DMS53 (cell line): ENCODE measurements at regions not wholly inside any gene's neighbourhood (a gene's known extent, or its start where the extent isn't known, plus 50 kb on each side); places are given as distances from the start of the nearest gene placed in this dataset.

Experiments
- DNase-seq: peaks from one replicate; lab custom pipeline; 2025; lab: John Stamatoyannopoulos, UW

DNA sequence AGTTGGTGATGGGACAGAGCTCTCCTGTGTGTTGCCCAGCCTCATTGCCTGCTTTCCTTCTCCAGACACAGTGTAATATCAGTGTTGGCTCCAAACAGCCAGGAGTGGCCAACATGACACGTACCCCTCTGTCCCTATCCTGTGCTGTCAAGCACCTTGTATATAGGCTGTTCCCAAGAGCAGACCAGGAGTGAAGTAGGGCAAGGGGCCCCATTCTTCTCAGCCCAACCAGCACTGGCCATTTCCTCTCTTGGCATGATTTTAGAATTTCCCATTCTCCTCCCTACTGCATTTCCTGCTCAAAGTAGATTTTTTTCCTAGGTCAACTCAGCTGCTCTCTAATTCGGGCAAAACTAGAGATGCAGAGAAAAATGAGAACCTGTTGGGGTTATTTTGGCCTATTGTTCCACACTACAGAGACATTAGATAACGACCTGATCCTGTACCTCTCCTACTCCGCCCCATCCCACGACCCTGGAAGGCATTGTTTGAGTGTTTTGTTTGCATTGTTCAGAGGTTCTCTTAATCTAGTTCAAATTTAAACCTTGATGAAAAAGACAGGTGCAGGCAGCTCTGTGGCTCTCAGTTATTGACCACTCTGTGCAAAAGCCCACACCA is 95.6 kb downstream of the RASSF10 start:
- DNase-seq, result peak; percentile 67

DNA sequence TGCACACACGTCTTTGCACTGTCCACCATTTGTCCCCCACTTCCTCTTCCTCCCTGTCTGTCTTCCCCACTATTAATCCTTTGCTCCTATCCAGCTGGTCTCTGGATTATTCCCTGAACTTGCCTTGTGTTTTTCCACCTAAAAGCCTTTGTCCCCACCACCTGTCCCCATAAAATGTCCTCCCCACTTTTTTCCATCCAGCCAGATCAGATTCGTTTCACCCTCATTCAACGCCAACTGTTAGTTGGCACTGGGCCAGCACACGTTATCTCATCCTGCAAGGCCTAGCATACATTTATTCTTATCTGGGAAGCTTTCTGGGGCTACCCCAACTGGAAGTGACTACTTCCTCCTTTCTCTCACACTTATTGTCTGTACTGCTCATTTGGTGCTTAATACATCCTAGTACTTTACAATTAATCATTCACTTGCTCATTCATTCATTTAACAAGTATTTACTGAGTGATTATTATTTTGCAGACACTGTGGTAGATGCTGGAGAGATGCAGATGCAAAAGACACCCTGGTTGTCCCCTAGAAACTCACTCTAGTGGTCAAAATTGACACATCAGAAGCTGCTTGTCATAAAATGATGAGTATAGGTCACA is 96.2 kb downstream of the RASSF10 start:
- peak; percentile 75 for DNase-seq

- no peak for DNase-seq
Observed at GRCh38 chr11:13107544-13108044, 98.5 kb downstream of the RASSF10 start.

- DNase-seq, result no peak
Observed at GRCh38 chr11:13108416-13108815, 99.3 kb downstream of the RASSF10 start.

DNA sequence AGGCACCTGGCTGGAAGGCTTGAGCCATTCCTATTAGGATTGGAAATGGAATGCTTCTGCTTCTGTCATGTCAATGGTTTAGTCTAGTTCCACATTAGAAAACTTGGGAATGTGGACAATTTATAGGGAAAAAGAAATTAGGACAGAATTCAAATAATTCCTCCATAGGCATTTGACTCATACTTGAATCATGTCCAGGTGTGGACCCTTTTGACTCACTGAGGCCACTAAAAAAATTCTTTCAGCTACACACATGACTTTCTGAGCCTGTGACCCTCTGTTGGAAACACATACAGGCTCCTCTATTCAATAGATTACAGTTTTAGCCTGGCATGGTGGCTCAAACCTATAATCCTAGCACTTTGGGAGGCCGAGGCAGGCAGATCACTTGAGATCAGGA is 100.5 kb downstream of the RASSF10 start:
- no peak for DNase-seq

- DNase-seq, result no peak
Observed at GRCh38 chr11:13110145-13110544, 101.0 kb downstream of the RASSF10 start.

DNA sequence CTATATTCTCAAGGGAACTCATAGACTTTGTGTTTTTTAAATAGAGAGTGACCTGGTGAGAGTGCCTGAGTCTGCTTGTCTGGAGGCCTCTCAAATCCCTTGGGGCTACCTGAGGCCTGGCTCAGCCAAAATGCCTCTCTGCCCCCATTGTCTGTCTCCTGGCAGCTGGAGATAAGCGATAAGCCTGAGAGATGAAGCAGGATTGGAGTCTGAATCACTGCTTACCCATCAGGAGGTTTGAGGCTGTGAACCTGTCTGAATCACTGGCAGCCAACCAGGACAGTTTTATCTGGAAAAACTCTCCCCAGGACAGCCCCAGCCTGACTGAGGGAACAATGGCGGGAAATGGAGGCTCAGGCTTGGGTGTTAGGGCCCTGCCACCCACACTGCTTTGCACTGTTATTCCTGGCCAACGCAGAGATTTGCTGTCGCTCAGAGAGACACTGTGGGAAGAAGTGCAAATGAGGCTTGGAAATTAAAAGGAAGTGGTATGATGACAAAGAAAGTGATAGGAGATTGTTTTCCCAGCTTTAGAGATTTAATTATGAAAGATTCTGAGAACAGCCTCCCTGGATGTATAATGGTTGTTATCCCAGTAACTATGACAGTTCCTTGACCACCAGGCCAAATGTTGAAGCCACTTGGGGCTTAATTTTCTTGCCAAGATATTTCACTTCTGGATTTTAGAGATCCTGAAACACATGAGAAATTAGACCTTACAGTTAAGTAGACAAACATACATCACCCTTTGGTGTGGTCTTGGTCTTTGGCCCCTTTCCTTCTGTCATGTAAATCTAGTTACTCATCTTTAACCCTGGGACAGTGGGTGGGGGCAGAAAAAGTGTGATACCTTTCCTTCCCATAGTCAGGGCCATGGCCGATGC is 102.1 kb downstream of the RASSF10 start:
- no peak for DNase-seq

DNA sequence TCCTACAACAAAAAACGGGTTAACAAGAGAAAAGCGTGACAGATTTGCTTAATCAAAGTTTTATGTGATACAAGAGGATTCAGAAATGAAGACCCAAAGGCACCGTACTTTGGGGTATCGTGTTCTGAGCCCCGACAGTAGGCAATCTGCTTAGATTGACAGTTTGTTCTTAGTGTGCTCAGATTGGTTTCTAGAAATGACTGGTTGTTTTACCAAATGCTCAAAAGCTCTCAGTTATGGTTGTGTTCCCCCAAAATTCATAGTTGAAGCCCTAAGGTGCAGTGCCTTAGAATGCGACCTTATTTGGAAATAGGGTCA is 102.7 kb downstream of the RASSF10 start:
- no peak for DNase-seq

DNA sequence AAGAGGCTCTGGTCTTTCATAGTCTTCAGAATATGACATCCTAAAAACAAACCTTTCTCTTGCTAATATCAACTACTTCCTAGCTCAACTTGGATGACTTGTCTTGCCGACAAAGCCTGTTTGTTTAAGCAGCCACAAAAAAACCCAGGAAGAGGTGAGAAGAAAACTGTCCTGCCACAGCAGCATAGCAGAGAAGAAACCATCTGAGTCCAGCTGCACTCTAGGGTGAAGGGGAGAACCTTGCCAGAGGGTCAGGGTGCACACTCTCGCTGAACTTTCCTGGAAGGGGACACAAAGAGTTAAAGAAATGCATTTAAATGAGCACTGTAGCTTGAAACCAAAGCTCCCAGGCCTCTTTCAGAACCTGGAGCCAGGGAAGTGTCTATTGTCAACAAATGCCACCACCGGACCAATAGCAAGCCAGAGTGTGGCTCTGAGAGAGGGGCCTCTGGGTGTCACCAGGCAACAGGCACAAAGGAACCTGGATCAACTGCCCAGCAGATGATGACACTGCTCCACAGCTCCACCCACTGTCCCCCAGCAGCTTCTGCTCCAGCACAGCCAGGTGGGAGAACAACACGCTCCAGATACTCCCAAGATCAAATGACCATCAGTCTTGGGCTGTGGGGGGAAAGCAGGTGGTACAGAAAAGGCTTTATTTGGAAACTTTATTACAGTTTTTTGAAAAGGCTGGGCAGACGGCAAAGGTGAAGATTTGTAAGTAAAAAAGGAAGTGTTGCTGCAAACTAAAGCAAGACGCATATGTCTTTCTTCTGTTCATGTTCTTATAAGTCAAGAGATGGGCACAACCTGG is 105.7 kb downstream of the RASSF10 start:
- DNase-seq, result peak; percentile 99

GRCh38 chr11:13115380-13115675 is 106.2 kb downstream of the RASSF10 start:
- DNase-seq, result no peak

DNA sequence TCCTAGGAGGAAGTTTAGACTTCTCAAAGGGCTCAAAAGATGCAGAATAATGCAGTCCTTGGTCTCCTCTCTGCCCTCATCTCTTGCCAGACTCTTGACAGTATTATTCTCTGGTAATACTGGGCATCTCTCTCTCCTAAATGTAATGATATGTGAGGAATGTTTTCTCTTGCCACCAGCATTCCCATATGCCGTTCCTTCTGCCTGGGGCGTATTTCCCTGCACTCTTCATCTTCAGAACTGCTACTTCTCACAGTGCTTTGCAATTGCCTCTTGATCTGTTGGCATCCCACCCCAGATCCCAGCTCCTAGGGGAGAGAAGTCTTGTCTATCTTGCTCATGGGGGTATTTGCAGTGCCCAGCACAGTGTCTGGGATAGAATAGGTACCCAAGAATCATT is 107.4 kb downstream of the RASSF10 start:
- no peak for DNase-seq

DNA sequence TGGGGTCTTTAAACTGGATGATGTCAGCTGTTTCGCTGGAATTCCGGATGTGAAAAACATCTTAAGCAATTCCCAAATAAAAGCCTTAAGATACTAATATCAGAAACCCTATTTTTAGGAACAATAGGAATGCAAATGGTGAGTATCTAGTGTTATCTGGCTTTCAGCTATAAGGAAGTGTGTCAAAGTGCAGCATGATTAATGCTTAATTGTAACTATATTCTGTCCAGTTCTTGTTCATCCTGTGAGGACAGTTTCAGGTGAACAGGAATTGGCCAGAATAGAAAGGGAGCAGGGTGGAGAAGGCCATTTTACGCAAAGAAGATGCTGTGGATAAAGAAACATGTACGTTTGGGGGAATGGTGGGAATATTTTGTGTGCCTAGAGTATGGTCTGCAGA is 108.2 kb downstream of the RASSF10 start:
- no peak for DNase-seq

GRCh38 chr11:13118194-13118593 is 109.1 kb downstream of the RASSF10 start:
- DNase-seq, result peak; percentile 30

DNA sequence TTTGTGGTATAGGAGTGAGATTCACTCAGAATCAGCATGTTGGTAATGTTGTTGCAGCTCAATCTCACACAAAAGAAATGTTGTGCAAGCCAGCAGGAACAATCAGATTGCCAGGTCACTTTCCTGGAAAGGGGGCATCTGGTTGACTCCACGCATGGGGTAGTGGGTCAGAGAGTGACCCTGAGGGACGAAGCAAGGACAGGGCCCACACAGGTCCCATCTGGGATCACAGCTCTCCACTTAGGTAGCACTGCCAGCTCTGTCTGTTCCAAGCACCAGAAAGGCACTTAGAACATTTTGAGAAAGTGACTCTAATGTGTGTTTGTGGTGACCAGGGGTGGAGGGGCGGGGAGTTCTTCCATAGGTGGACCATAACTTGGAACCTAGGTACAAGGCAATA is 109.5 kb downstream of the RASSF10 start:
- no peak for DNase-seq

DNA sequence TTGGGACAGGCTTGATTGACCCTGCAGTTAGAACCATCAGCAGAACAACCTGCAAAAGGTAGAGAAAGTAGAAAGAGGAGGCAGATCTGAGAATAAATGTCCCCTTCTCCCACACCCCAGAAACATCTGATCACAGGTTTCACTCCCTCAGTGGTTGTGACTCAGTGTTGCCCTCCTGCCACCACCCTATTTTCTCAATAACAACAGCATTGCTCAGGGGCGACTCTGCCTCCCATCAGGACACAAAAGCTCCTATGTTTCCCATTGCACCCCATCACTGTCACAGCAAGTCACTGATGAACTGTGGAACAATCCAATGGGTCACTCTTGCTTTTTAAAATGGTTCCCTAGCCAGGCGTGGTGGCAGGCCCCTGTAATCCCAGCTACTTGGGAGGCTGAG is 110.2 kb downstream of the RASSF10 start:
- no peak for DNase-seq

GRCh38 chr11:13119941-13120520 is 110.9 kb downstream of the RASSF10 start:
- DNase-seq, result no peak

GRCh38 chr11:13120691-13121090 is 111.6 kb downstream of the RASSF10 start:
- DNase-seq, result no peak

- peak; percentile 98 for DNase-seq
Observed at GRCh38 chr11:13126430-13126829, 117.3 kb downstream of the RASSF10 start.

- peak; percentile 43 for DNase-seq
Observed at GRCh38 chr11:13127161-13127560, 118.0 kb downstream of the RASSF10 start.

- peak; percentile 28 for DNase-seq
Observed at GRCh38 chr11:13128354-13128753, 119.2 kb downstream of the RASSF10 start.

DNA sequence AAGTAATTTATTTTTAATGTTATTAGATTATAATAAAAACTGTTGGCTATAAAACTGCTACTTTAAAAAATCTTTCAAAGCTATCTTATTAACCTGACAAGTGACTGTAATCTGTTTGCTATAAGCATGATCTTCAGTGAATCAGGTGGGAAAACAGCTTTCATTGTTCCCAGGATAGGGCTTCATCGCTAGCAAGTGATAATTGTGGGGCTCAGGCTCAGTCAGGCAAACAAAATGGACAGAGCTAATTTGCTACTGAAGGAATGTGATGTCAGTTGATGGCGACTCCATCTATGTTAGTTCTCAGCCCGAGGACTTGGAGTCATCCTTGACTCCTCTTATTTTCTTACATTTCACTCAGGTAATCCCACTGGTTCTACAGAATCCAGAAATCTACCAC is 125.0 kb downstream of the RASSF10 start:
- DNase-seq, result no peak

DNA sequence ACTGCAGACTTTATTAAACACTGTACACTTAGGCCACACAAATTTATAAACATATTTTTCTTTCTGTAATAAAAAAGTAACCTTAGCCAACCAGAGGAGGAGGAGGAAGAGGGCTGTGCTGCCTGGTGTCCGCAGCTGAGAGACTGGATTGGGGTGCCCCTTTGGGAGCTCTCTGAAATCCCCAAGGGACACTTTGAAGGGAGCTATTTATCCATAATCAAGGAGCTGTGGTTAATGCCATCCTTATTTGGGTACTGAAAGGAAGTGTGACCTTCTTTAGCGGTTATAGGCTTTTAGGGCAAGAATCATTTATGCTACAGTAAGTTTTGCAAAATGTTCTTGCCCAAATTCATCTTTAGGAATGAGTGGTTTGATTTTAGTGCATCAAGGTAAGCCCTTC is 125.8 kb downstream of the RASSF10 start:
- DNase-seq, result no peak
